Panc1 (cell line): ENCODE measurements at regions not wholly inside any gene's neighbourhood (a gene's known extent, or its start where the extent isn't known, plus 50 kb on each side); places are given as distances from the start of the nearest gene placed in this dataset.

Source experiments
- ATAC-seq: fragments of 200-7000 bp; cut with Tn5 transposase; 2 replicates; pipeline ENCODE4 v1.9.1; 2020; ENCODE audit warnings: mild to moderate bottlenecking, moderate library complexity
- BruUV-seq: library from RNA; stranded (reverse); fragments of 400-500 nt; replicated peaks from 2 replicates; lab custom pipeline; 2021; lab: Mats Ljungman, UMichigan
- CTCF ChIA-PET: fragments of 300-600 bp; sonication (Branson Sonifier 250); formaldehyde crosslinking; loops from one replicate; lab custom pipeline; 2022; ENCODE audit warnings: antibody characterized with exemption; lab: Charles Lee
- POLR2A ChIA-PET: fragments of 300-600 bp; sonication (Branson Sonifier 250); formaldehyde crosslinking; loops from one replicate; lab custom pipeline; 2022; ENCODE audit warnings: antibody characterized with exemption; lab: Charles Lee
- DNase-seq: peaks from one replicate; pipeline ENCODE4 v3.0.0-alpha.2; 2010; ENCODE audit warnings: low read depth, low spot score
- H3K27ac ChIP-seq: 2 replicates; pipeline ENCODE4 v1.5.1; 2011; ENCODE audit warnings: mild to moderate bottlenecking, low read length, inconsistent platforms
- H3K27me3 ChIP-seq: fragments of 200-500 bp; sonication (Bioruptor generic); 2 replicates; pipeline ENCODE4 v1.6.0; 2014; ENCODE audit warnings: low read length, inconsistent platforms; ENCODE audit not compliant: control insufficient read depth, insufficient read depth
- H3K36me3 ChIP-seq: fragments of 200-500 bp; sonication (Bioruptor generic); 2 replicates; pipeline ENCODE4 v1.5.1; 2014; ENCODE audit warnings: inconsistent platforms, mild to moderate bottlenecking, low read length, moderate library complexity; ENCODE audit not compliant: control insufficient read depth, insufficient read depth
- H3K4me1 ChIP-seq: 2 replicates; pipeline ENCODE4 v1.5.1; 2011; ENCODE audit warnings: inconsistent platforms, mild to moderate bottlenecking, low read length, moderate library complexity; ENCODE audit not compliant: control insufficient read depth, insufficient read depth
- H3K4me3 ChIP-seq, 2 experiments: 2 replicates each; pipeline ENCODE4 v1.5.1; 2011 to 2012; ENCODE audit warnings: low read depth in 2 of 2, low read length in 2 of 2, mild to moderate bottlenecking in 2 of 2, inconsistent platforms in 1 of 2, moderate library complexity in 1 of 2
- H3K9me3 ChIP-seq: fragments of 200-500 bp; sonication (Bioruptor generic); 2 replicates; pipeline ENCODE4 v1.5.1; 2014; ENCODE audit warnings: low read depth, mild to moderate bottlenecking, inconsistent platforms, low read length, moderate library complexity; ENCODE audit not compliant: control insufficient read depth, insufficient read depth
- CTCF ChIP-seq: fragments of 450-650 bp; IDR thresholded peaks from 2 replicates; pipeline ENCODE4 v1.5.1; 2017; ENCODE audit warnings: mild to moderate bottlenecking
- POLR2AphosphoS5 ChIP-seq: IDR thresholded peaks from 2 replicates; pipeline ENCODE4 v1.6.1; 2012; ENCODE audit warnings: mild to moderate bottlenecking, low read depth, low read length, moderate library complexity
- REST ChIP-seq, 2 experiments: IDR thresholded peaks; 2 replicates each; pipeline ENCODE4 v1.6.1; 2011 to 2012; ENCODE audit warnings: low read depth in 2 of 2, control low read depth in 1 of 2, low read length in 1 of 2, mild to moderate bottlenecking in 1 of 2, moderate library complexity in 1 of 2; ENCODE audit not compliant: insufficient read depth in 1 of 2
- SIN3A ChIP-seq: IDR thresholded peaks from 2 replicates; pipeline ENCODE4 v1.6.1; 2012; ENCODE audit warnings: low read depth, mild to moderate bottlenecking, low read length, moderate library complexity, borderline replicate concordance; ENCODE audit not compliant: insufficient read depth
- TCF7L2 ChIP-seq: IDR thresholded peaks from 2 replicates; pipeline ENCODE4 v1.6.1; 2011; ENCODE audit warnings: mild to moderate bottlenecking, low read depth, low read length, inconsistent platforms
- in situ Hi-C: cut with HindIII; loops from 2 replicates; pipeline ENCODE4 v1.10.0; 2016; ENCODE audit warnings: low sequenced_read_pairs, low pct_unique_long_range_greater_than_20kb
- intact Hi-C: fragments of 100-400 bp; cut with micrococcal nuclease; formaldehyde crosslinking; loops from one replicate; pipeline ENCODE4 v1.10.0; 2022; ENCODE audit not compliant: unreplicated experiment

- Histone ChIP-seq H3K27me3 (peaks cover 21% of the 10 kb centered on the region), H3K4me1 (no peaks in the 10 kb centered on the region), H3K36me3 (no peaks in the 10 kb centered on the region), H3K27ac (no peak overlapping the region), H3K4me3 (no peak overlapping the region), H3K9me3 (no peaks in the 10 kb centered on the region)
- DNase-seq (no peak), ATAC-seq (no peak)
- TF ChIP-seq POLR2AphosphoS5: no peak
- TF ChIP-seq CTCF: no peak
- TF ChIP-seq REST (IDR thresholded peaks at IDR 0.05; ENCODE audit: insufficient read depth in 1 of 2, low read depth in 2 of 2, low read length in 1 of 2): no peak
- TF ChIP-seq TCF7L2: no peak
- no peak for TF ChIP-seq SIN3A
- no TSS peak for BruUV-seq
- intact Hi-C loops (no loop called here), in situ Hi-C loops (no loop called here)
- CTCF ChIA-PET: interaction anchor here (0.6 kb wide), 1 partner anchor 404 kb away, joined by 3 read pairs; the partner anchor contains the start of gene DLL1
- POLR2A ChIA-PET: no interaction called here
Observed at GRCh38 chr6:169887529-169888140, 136.2 kb downstream of the ERMARD start.

GRCh38 chr6:169886631-169887227 is 135.3 kb downstream of the ERMARD start:
- H3K27me3 ChIP-seq: peaks cover 30% of the 10 kb centered on the region
- TF ChIP-seq TCF7L2 (no peak), SIN3A (no peak), REST (IDR thresholded peaks at IDR 0.05; ENCODE audit: insufficient read depth in 1 of 2, low read depth in 2 of 2, low read length in 1 of 2) (no peak)
- no peak for ATAC-seq
- ChIA-PET POLR2A (no interaction called here), CTCF (no interaction called here)
- no peaks in the 10 kb centered on the region for H3K36me3 ChIP-seq
- no TSS peak for BruUV-seq
- DNase-seq: no peak
- no peak overlapping the region for H3K27ac ChIP-seq
- H3K4me1 ChIP-seq: no peaks in the 10 kb centered on the region
- H3K9me3 ChIP-seq: no peaks in the 10 kb centered on the region
- in situ Hi-C loops: no loop called here
- intact Hi-C loops: no loop called here
- H3K4me3 ChIP-seq: no peak overlapping the region
